ENCODE measurements at regions not wholly inside any gene's neighbourhood (a gene's known extent, or its start where the extent isn't known, plus 50 kb on each side); places are given as distances from the start of the nearest gene placed in this dataset.

DNA sequence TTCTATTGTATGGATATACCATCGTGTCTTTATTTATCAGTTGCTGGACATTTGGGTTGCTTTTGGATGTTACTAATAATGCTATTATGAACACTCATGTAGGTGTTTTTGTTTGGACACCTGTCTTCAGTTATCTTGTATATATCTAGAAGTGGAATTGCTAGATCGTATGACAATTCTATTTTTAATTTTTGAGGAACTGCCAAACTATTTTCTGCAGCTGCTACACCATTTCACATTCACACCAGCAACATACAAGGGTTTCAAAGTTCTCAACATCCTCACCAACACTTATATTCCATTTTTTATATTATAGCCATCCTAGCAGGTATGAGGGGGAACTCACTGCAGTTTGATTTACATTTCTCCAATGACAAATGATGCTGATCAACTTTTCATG, 324.6 kb downstream of the CAAP1 start:
- no peak for DNase-seq (ENCODE audit: low read depth)

- DNase-seq (ENCODE audit: low read depth): no peak
Measured at GRCh38 chr9:26566141-26566540, 326.5 kb downstream of the CAAP1 start.

- DNase-seq (ENCODE audit: low read depth): no peak
Measured at GRCh38 chr9:26565118-26565517, 327.5 kb downstream of the CAAP1 start.

DNA sequence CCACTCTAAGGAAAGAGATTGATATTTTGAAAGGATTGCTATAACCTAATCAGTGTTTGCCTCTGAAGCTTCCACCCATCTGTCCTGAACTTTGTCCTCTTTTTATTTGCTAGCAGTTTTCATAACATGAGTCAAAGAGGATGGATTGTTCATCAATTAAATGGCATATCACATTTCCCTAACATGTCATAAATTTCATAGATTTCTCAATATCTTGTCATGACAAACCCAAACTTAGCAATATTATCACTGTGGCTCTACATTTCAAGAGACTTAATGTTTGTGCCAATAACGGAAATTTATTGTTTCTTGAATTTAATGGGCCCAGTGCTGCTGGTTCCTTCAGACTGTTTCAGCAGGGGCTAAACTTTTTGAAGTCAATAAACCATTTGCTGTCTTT, 330.3 kb downstream of the CAAP1 start:
- DNase-seq (ENCODE audit: low read depth): no peak

DNA sequence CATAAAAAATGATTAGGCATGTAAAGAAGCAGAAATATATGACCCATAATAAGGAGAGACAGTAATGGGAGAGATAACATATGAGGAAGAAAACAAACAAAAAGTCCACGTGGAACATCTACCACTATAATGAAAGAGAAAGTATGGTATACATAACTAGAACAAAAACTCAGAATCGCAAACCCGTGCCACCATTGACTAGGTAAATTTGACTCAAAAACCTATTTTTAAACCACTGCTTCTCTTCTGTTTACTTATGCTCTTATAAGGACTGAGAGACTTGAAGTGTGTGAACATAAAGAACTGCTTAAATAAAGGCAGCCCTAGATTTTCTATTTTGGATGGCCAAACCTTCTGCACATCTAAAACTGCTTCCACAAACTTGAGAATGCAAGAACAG, 330.7 kb downstream of the CAAP1 start:
- no peak for DNase-seq (ENCODE audit: low read depth)

GRCh38 chr9:26559506-26559905, 333.1 kb downstream of the CAAP1 start:
- DNase-seq (ENCODE audit: low read depth): no peak

- DNase-seq (ENCODE audit: low read depth): no peak
Measured at GRCh38 chr9:26551971-26552370, 340.6 kb downstream of the CAAP1 start.

DNA sequence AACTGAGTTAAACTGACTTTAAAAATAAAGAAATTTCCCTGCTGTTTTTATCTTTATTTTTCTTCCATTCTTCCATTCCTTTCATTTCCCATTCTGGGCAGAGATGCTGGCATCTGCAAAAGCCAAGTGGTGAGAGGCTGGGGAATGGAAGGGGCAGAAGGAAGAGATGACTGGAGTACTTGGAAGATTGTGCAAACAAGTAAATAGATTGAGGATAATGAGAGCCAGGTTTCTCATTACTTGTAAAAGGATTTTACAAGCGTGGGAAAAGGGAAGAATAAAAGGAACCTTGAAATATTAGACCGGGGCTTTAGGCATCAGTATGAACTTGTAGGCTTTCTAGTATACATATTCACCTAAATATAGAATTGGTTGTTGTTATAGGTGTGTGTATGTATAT, 341.2 kb downstream of the CAAP1 start:
- DNase-seq (ENCODE audit: low read depth): no peak

GRCh38 chr9:26548781-26549290, 343.8 kb downstream of the CAAP1 start:
- DNase-seq (ENCODE audit: low read depth): no peak

DNA sequence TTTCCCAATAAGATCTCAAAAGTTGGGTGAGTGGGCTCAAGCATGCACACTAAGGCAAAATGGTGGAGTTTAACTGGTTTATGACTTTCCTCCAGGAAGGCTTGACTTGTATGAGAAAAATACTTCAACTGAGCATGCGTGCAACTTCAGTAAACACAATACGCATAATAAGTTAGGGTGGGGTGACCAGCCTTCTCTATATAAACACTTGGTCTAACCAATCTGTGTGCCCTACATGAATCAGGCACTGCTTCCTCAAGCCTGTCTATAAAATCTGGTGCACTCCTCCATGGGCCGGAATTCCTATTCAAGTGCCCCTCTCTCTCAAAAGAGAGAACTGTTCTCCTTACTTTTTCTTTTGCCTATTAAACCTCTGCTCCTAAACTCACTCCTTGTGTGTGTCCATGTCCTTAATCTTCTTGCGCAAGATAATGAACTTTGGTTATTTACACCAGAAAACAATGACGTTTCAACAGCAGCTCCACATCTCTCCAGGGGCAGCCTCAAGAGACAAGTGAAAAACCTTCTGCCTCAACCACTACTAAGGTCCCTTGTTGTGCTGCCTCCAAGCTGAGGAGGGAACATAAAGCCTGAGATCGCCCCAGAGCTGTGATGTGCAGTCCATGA, 352.6 kb downstream of the CAAP1 start:
- no peak for DNase-seq (ENCODE audit: low read depth)

DNA sequence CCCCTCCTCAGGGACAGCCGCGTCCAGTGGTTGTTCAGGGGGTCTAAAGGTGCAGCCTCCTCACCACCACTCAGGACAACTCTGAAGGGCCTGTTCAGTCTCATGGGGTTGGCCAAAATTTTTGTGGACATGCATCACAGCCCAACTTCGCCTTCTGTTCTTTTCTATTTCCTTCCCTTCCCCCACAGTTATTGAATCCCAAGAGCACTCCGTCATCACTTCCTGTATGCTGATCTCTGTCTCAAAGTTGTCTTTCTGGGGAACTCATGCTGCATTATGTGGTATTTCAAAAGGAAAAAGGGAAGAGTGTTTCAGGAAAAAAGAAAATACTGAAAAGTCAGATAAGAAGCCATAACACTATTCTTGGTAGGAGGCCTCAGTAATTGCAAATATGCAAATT, 355.4 kb downstream of the CAAP1 start:
- DNase-seq (ENCODE audit: low read depth): no peak

GRCh38 chr9:26535151-26535550, 357.5 kb downstream of the CAAP1 start:
- DNase-seq (ENCODE audit: low read depth): no peak

- DNase-seq (ENCODE audit: low read depth): no peak
Measured at GRCh38 chr9:26530841-26531240, 361.8 kb downstream of the CAAP1 start.

DNA sequence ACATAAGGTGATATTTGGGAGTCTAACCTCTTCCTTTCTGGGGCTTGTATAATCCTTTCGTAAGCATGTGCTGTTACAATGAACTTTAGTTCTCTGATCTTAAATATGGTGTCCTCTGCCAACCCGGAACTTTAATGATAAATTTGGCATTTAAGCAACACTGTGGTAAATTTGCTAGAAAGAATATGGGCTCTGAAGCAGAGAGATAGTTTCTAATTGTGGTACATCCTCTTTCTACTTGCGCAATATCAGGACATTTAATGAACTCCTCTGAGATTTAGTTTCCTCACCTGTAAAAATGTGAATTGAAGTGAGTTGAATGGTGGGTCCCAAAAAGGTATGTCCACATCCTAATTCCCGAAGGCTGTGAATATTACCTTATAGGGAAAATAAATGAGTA, 364.7 kb downstream of the CAAP1 start:
- no peak for DNase-seq (ENCODE audit: low read depth)

DNA sequence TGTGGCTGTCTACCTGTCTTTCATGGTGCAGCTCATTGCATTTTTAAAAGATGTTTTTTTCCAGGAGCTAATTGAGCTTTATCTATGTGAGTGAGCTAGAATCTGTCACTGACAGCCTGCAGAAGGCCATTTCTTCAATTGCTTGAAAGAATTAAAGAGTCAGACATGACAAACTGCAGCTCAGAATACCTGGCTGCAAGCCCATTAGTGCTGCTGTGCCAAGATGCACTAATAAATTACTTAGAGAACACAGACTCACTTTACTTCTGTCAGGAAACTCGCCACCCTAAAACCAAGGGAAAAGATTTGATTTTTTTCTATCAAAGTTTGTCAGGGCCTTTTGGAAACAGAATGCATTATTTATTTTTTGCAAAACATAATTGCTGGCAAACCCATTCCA, 368.3 kb downstream of the CAAP1 start:
- DNase-seq (ENCODE audit: low read depth): no peak

GRCh38 chr9:26523577-26523976, 369.0 kb downstream of the CAAP1 start:
- DNase-seq (ENCODE audit: low read depth): no peak

- no peak for DNase-seq (ENCODE audit: low read depth)
Measured at GRCh38 chr9:26520141-26520540, 372.5 kb downstream of the CAAP1 start.

GRCh38 chr9:26516773-26517343, 375.7 kb downstream of the CAAP1 start:
- DNase-seq (ENCODE audit: low read depth): no peak

GRCh38 chr9:26513730-26514129, 378.9 kb downstream of the CAAP1 start:
- DNase-seq (ENCODE audit: low read depth): no peak

DNA sequence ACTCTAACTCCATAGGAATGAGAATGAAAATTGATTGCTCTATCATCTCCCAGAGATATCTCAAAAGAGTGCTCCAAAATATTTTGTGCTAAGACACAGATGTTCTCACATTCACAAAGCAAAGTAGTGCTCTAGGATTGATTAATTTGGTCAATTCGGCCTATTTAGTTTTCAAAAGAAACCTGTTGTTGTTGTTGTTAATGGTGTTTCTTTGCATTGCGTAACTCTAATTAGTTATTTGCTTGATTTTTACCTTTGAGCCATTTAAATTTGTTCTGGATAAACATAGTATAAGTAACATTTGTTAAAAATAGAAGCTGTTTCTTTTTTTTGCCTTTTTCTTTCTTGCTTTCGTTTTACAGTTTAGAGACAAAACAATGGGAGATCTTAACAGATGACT, 382.5 kb downstream of the CAAP1 start:
- DNase-seq (ENCODE audit: low read depth): no peak

DNA sequence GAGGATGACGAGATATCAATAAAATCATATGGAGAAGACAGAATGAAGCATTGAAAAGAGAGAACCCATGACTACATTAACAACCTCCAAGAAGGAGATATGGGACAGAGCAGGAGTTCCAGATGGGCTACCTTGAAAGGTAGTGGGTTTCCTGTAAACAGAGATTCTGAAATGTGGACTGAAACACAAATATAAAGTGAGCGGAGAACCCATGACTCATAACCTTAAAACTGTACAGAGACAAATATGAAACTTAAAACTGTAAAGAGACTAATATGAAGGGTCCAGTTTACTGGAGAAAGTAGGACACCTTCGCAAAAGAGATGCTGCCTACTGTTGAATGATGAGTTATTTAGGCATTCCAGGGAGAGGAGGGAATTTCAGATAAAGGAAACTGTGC, 383.7 kb downstream of the CAAP1 start:
- DNase-seq (ENCODE audit: low read depth): no peak

DNA sequence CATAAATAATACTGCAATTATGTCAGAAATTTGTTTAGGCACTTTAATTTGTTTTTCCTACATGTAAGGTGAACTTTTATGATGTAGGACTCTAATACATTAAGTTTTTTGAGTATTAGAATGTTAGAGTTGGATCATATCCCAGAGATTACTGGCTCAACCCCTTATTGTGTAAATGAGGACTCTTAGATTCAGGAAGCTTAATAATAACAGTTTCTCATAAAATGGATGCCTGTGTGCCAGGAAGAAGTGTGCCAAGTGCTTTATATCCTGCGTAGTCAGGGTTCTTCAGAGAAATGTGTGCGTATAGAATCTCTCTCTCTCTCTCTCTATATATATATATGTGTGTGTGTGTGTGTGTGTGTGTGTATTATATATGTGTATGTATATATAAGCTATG, 388.5 kb downstream of the CAAP1 start:
- no peak for DNase-seq (ENCODE audit: low read depth)

- no peak for DNase-seq (ENCODE audit: low read depth)
Measured at GRCh38 chr9:26502311-26502710, 390.3 kb downstream of the CAAP1 start.

GRCh38 chr9:26500471-26500870, 392.1 kb downstream of the CAAP1 start:
- no peak for DNase-seq (ENCODE audit: low read depth)
